IMR-90 (cell line): ENCODE measurements at regions not wholly inside any gene's neighbourhood (a gene's known extent, or its start where the extent isn't known, plus 50 kb on each side); places are given as distances from the start of the nearest gene placed in this dataset.

ENCODE experiments used
- ATAC-seq: fragments of 200-7000 bp; cut with Tn5 transposase; 2 replicates; pipeline ENCODE4 v1.9.1; 2020; ENCODE audit warnings: low read depth, mild to moderate bottlenecking, moderate library complexity
- BruUV-seq: library from RNA; stranded (reverse); fragments of 400-500 nt; replicated peaks from 2 replicates; lab custom pipeline; 2021; lab: Mats Ljungman, UMichigan
- CTCF ChIA-PET: fragments of 300-600 bp; formaldehyde crosslinking; extraction: SDS; loops from one replicate; lab custom pipeline; 2021; ENCODE audit warnings: antibody characterized with exemption; lab: Yijun Ruan, JAX
- POLR2A ChIA-PET: fragments of 300-600 bp; sonication (Branson Sonifier 250); formaldehyde crosslinking; loops from one replicate; lab custom pipeline; 2022; ENCODE audit warnings: antibody characterized with exemption; ENCODE audit not compliant: unreplicated experiment; lab: Charles Lee
- DNase-seq: peaks from one replicate; pipeline ENCODE4 v3.0.0; 2013
- H2AFZ ChIP-seq: replicated peaks from 2 replicates; pipeline ENCODE3; 2013; ENCODE audit warnings: low read length, mild to moderate bottlenecking; ENCODE audit not compliant: poor library complexity
- H2AK5ac ChIP-seq: 2 replicates; pipeline ENCODE4 v1.6.1; 2013; ENCODE audit warnings: low read depth, low read length, inconsistent platforms
- H2AK9ac ChIP-seq: replicated peaks from 2 replicates; pipeline ENCODE3; 2013; ENCODE audit warnings: mild to moderate bottlenecking, low read depth, low read length, moderate library complexity; ENCODE audit not compliant: poor library complexity
- H2BK120ac ChIP-seq: 2 replicates; pipeline ENCODE4 v1.6.1; 2013; ENCODE audit warnings: low read depth, low read length, inconsistent platforms
- H2BK15ac ChIP-seq: 3 replicates; pipeline ENCODE4 v1.6.1; 2013; ENCODE audit warnings: low read depth, low read length, inconsistent platforms
- H2BK20ac ChIP-seq: 2 replicates; pipeline ENCODE4 v1.6.1; 2013; ENCODE audit warnings: low read depth, mild to moderate bottlenecking, inconsistent platforms, low read length, moderate library complexity
- H2BK5ac ChIP-seq: 2 replicates; pipeline ENCODE4 v1.6.1; 2013; ENCODE audit warnings: mild to moderate bottlenecking, low read depth, low read length, inconsistent platforms; ENCODE audit not compliant: poor library complexity, severe bottlenecking
- H3K14ac ChIP-seq: replicated peaks from 2 replicates; pipeline ENCODE4 v1.6.1; 2013; ENCODE audit warnings: low read depth, low read length, inconsistent platforms
- H3K18ac ChIP-seq: 2 replicates; pipeline ENCODE4 v1.6.1; 2013; ENCODE audit warnings: low read depth, low read length, control low read depth
- H3K23ac ChIP-seq: 2 replicates; pipeline ENCODE4 v1.6.1; 2013; ENCODE audit warnings: low read depth, low read length, inconsistent platforms
- H3K27ac ChIP-seq: 2 replicates; pipeline ENCODE4 v1.5.1; 2013; ENCODE audit warnings: mild to moderate bottlenecking, control low read depth, low read length; ENCODE audit not compliant: insufficient read depth
- H3K27me3 ChIP-seq: 2 replicates; pipeline ENCODE4 v1.6.1; 2013; ENCODE audit warnings: low read length; ENCODE audit not compliant: control insufficient read depth, insufficient read depth
- H3K36me3 ChIP-seq: 2 replicates; pipeline ENCODE4 v1.6.1; 2013; ENCODE audit warnings: low read length, mixed read lengths; ENCODE audit not compliant: control insufficient read depth, insufficient read depth
- H3K4ac ChIP-seq: 2 replicates; pipeline ENCODE4 v1.6.1; 2013; ENCODE audit warnings: low read depth, low read length, inconsistent platforms
- H3K4me1 ChIP-seq: 2 replicates; pipeline ENCODE4 v1.6.1; 2013; ENCODE audit warnings: low read length, mixed read lengths; ENCODE audit not compliant: control insufficient read depth, insufficient read depth
- H3K4me2 ChIP-seq: 2 replicates; pipeline ENCODE4 v1.6.1; 2013; ENCODE audit warnings: low read depth, mild to moderate bottlenecking, control low read depth, low read length, moderate library complexity
- H3K4me3 ChIP-seq: 2 replicates; pipeline ENCODE4 v1.5.1; 2013; ENCODE audit warnings: low read depth, mild to moderate bottlenecking, control low read depth, low read length, moderate library complexity; ENCODE audit not compliant: insufficient read depth
- H3K56ac ChIP-seq: 2 replicates; pipeline ENCODE4 v1.6.1; 2013; ENCODE audit warnings: low read length, inconsistent platforms; ENCODE audit not compliant: insufficient read depth; ENCODE audit errors: extremely low read depth
- H3K79me1 ChIP-seq, 2 experiments: 2 replicates each; pipeline ENCODE4 v1.6.1; 2013; ENCODE audit warnings: low read length in 2 of 2, inconsistent platforms in 1 of 2, low read depth in 1 of 2
- H3K9ac ChIP-seq: 2 replicates; pipeline ENCODE4 v1.6.1; 2013; ENCODE audit warnings: low read depth, low read length, control low read depth
- H3K9me1 ChIP-seq: 2 replicates; pipeline ENCODE4 v1.6.1; 2013; ENCODE audit warnings: low read length, inconsistent platforms; ENCODE audit not compliant: insufficient read depth
- H3K9me3 ChIP-seq: 2 replicates; pipeline ENCODE4 v1.6.1; 2013; ENCODE audit warnings: low read length; ENCODE audit not compliant: control insufficient read depth, insufficient read depth
- H4K20me1 ChIP-seq: 2 replicates; pipeline ENCODE4 v1.6.1; 2013; ENCODE audit warnings: low read length, inconsistent platforms; ENCODE audit not compliant: insufficient read depth
- H4K5ac ChIP-seq: 2 replicates; pipeline ENCODE4 v1.6.1; 2013; ENCODE audit warnings: mild to moderate bottlenecking, low read depth, low read length, control low read depth
- H4K8ac ChIP-seq, 2 experiments: 2 replicates each; pipeline ENCODE4 v1.6.1; 2013; ENCODE audit warnings: low read depth in 2 of 2, low read length in 2 of 2, control low read depth in 1 of 2, inconsistent platforms in 1 of 2
- H4K91ac ChIP-seq: 2 replicates; pipeline ENCODE4 v1.6.1; 2013; ENCODE audit warnings: low read depth, low read length, inconsistent platforms; ENCODE audit not compliant: insufficient read depth
- BHLHE40 ChIP-seq: fragments of 150-350 bp; IDR thresholded peaks from 2 replicates; pipeline ENCODE4 v1.6.1; 2016; ENCODE audit warnings: mild to moderate bottlenecking, low read depth, low read length
- CEBPB ChIP-seq: IDR thresholded peaks from 2 replicates; pipeline ENCODE4 v1.6.1; 2012; ENCODE audit warnings: low read depth, low read length, improper control_type of control experiment
- CHD1 ChIP-seq: IDR thresholded peaks from 2 replicates; pipeline ENCODE4 v1.6.1; 2012; ENCODE audit warnings: low read depth, low read length, improper control_type of control experiment
- CTCF ChIP-seq: conservative IDR thresholded peaks from 2 replicates; pipeline ENCODE4 v1.5.1; 2012; ENCODE audit warnings: mild to moderate bottlenecking, low read depth, low read length, improper control_type of control experiment
- ELK1 ChIP-seq: fragments of 150-350 bp; IDR thresholded peaks from 2 replicates; pipeline ENCODE4 v1.6.1; 2016; ENCODE audit warnings: low read depth, mild to moderate bottlenecking, low read length, moderate library complexity, borderline replicate concordance
- FOS ChIP-seq: fragments of 150-350 bp; IDR thresholded peaks from 2 replicates; pipeline ENCODE4 v1.6.1; 2016; ENCODE audit warnings: low read depth, low read length
- MAFK ChIP-seq: IDR thresholded peaks from 2 replicates; pipeline ENCODE4 v1.6.1; 2012; ENCODE audit warnings: low read depth, low read length, improper control_type of control experiment
- MAZ ChIP-seq: IDR thresholded peaks from 2 replicates; pipeline ENCODE4 v1.6.1; 2012; ENCODE audit warnings: low read depth, mild to moderate bottlenecking, low read length, improper control_type of control experiment, moderate library complexity, borderline replicate concordance
- MXI1 ChIP-seq: IDR thresholded peaks from 2 replicates; pipeline ENCODE4 v1.6.1; 2012; ENCODE audit warnings: low read depth, mild to moderate bottlenecking, low read length, moderate library complexity, borderline replicate concordance
- NFE2L2 ChIP-seq: fragments of 150-350 bp; IDR thresholded peaks from 2 replicates; pipeline ENCODE4 v1.6.1; 2016; ENCODE audit warnings: low read depth, mild to moderate bottlenecking, low read length
- POLR2A ChIP-seq: IDR thresholded peaks from 2 replicates; pipeline ENCODE4 v1.6.1; 2012; ENCODE audit warnings: mild to moderate bottlenecking, low read depth, low read length
- RAD21 ChIP-seq: IDR thresholded peaks from 2 replicates; pipeline ENCODE4 v1.6.1; 2012; ENCODE audit warnings: low read length, improper control_type of control experiment
- RCOR1 ChIP-seq: IDR thresholded peaks from 2 replicates; pipeline ENCODE4 v1.6.1; 2012; ENCODE audit warnings: mild to moderate bottlenecking, low read length, improper control_type of control experiment; ENCODE audit not compliant: insufficient replicate concordance
- RFX5 ChIP-seq: IDR thresholded peaks from 2 replicates; pipeline ENCODE4 v1.8.0; 2012; ENCODE audit warnings: low read depth, mild to moderate bottlenecking, low read length, moderate library complexity
- SMC3 ChIP-seq: fragments of 150-350 bp; IDR thresholded peaks from 2 replicates; pipeline ENCODE4 v1.6.1; 2016; ENCODE audit warnings: low read depth, mild to moderate bottlenecking, antibody characterized with exemption, low read length, moderate library complexity
- USF2 ChIP-seq: fragments of 150-350 bp; IDR thresholded peaks from 2 replicates; pipeline ENCODE4 v1.6.1; 2017; ENCODE audit warnings: mild to moderate bottlenecking, antibody characterized with exemption, low read length, low read depth
- WGBS, 2 experiments: methylation state at CpG; one replicate each; pipeline versions ENCODE4 v1.1.5 to v1.1.7; 2013; ENCODE audit warnings: missing lambda C conversion rate in 2 of 2; ENCODE audit not compliant: insufficient read length in 1 of 2; ENCODE audit errors: extremely low coverage in 2 of 2; 5-methylcytosine and 5-hydroxymethylcytosine counted together
- dilution Hi-C: fragments of 300-500 bp; cut with HindIII; formaldehyde crosslinking; loops from one replicate; pipeline ENCODE4 v1.14.3; 2018; ENCODE audit warnings: low sequenced_read_pairs; ENCODE audit not compliant: unreplicated experiment
- in situ Hi-C: fragments of 300-500 bp; cut with MboI; formaldehyde crosslinking; loops from 3 replicates; pipeline ENCODE4 v1.14.3; 2019; ENCODE audit warnings: low sequenced_read_pairs, inconsistent platforms, mixed read lengths
- intact Hi-C: fragments of 100-400 bp; cut with micrococcal nuclease; formaldehyde crosslinking; loops from 2 replicates; pipeline ENCODE4 v1.10.0; 2022

- Histone ChIP-seq H2AFZ (no peak overlapping the region), H2AK9ac (no peak overlapping the region), H3K18ac (no peak overlapping the region), H3K9me1 (no peaks in the 10 kb centered on the region), H4K91ac (no peak overlapping the region), H3K36me3 (no peaks in the 10 kb centered on the region), H3K79me1 (no peaks in the 10 kb centered on the region), H3K4ac (no peak overlapping the region), H4K8ac (no peak overlapping the region), H3K9ac (no peak overlapping the region), H3K4me2 (no peak overlapping the region), H3K27ac (no peak overlapping the region), H2BK5ac (no peak overlapping the region), H3K9me3 (no peaks in the 10 kb centered on the region), H3K14ac (no peak overlapping the region), H4K5ac (no peak overlapping the region), H4K20me1 (no peaks in the 10 kb centered on the region), H2BK120ac (no peak overlapping the region), H2BK20ac (no peak overlapping the region), H3K4me1 (no peaks in the 10 kb centered on the region), H2BK15ac (no peak overlapping the region), H2AK5ac (no peak overlapping the region), H3K27me3 (no peaks in the 10 kb centered on the region), H3K23ac (no peak overlapping the region), H3K56ac (no peak overlapping the region), H3K4me3 (no peak overlapping the region)
- ChIA-PET POLR2A (no interaction called here), CTCF (interaction anchor here (1.8 kb wide), 1 partner anchor 14 kb away, joined by 4 read pairs; no protein-coding TSS in a partner anchor)
- WGBS, 2 experiments, result no CpG with 5 or more reads among the region's 3 CpGs
- no peak for ATAC-seq
- dilution Hi-C loops, result no loop called here
- intact Hi-C loops, result no loop called here
- TF ChIP-seq BHLHE40 (no peak), RAD21 (no peak), MXI1 (no peak), POLR2A (no peak), RFX5 (no peak), CTCF (no peak), ELK1 (no peak), MAZ (no peak), USF2 (no peak), CHD1 (no peak), FOS (no peak), NFE2L2 (no peak), MAFK (no peak), SMC3 (no peak), CEBPB (no peak), RCOR1 (no peak)
- no peak for DNase-seq
- BruUV-seq, result no TSS peak
- in situ Hi-C loops, result no loop called here
These were observed 119.5 kb upstream of the MAP9 start for GRCh38 chr4:155496294-155496626.
